GM12878 (cell line): ENCODE measurements at regions not wholly inside any gene's neighbourhood (a gene's known extent, or its start where the extent isn't known, plus 50 kb on each side); places are given as distances from the start of the nearest gene placed in this dataset.

Experiments
- BRCA1 ChIP-seq: IDR thresholded peaks from 2 replicates; pipeline ENCODE4 v1.6.1; 2011; ENCODE audit warnings: low read depth, low read length, improper control_type of control experiment
- ETV6 ChIP-seq, 2 experiments: fragments of 450-650 bp in 1 of 2; IDR thresholded peaks in 1 of 2; conservative IDR thresholded peaks in 1 of 2; 2 replicates each; pipeline ENCODE4 v1.6.1; 2014; ENCODE audit warnings: antibody characterized with exemption in 1 of 2, borderline replicate concordance in 1 of 2, low read depth in 1 of 2, mild to moderate bottlenecking in 1 of 2, moderate library complexity in 1 of 2
- GABPA ChIP-seq: IDR thresholded peaks from 2 replicates; pipeline ENCODE4 v1.6.1; 2014; ENCODE audit warnings: antibody characterized with exemption, low read depth, mild to moderate bottlenecking, inconsistent platforms
- HDAC6 ChIP-seq: fragments of 200-600 bp; sonication (generic); IDR thresholded peaks from one replicate; pipeline ENCODE4 v1.8.0; 2017; ENCODE audit warnings: antibody characterized with exemption; ENCODE audit not compliant: unreplicated experiment
- KDM1A ChIP-seq: fragments of 200-600 bp; sonication (generic); IDR thresholded peaks from 2 replicates; pipeline ENCODE4 v1.6.1; 2016; ENCODE audit warnings: borderline replicate concordance
- MEF2A ChIP-seq: IDR thresholded peaks from 2 replicates; pipeline ENCODE4 v1.6.1; 2011; ENCODE audit warnings: low read depth, mild to moderate bottlenecking, low read length, moderate library complexity; ENCODE audit not compliant: insufficient read depth
- PAX8 ChIP-seq: fragments of 450-650 bp; IDR thresholded peaks from 2 replicates; pipeline ENCODE4 v1.6.1; 2017; ENCODE audit warnings: mild to moderate bottlenecking, moderate library complexity
- POLR2A ChIP-seq: IDR thresholded peaks from 2 replicates; pipeline ENCODE4 v1.6.1; 2011; ENCODE audit warnings: low read depth, mild to moderate bottlenecking, low read length
- YY1 ChIP-seq: IDR thresholded peaks from 2 replicates; pipeline ENCODE4 v1.6.1; 2011; ENCODE audit warnings: low read depth, mild to moderate bottlenecking, low read length

DNA sequence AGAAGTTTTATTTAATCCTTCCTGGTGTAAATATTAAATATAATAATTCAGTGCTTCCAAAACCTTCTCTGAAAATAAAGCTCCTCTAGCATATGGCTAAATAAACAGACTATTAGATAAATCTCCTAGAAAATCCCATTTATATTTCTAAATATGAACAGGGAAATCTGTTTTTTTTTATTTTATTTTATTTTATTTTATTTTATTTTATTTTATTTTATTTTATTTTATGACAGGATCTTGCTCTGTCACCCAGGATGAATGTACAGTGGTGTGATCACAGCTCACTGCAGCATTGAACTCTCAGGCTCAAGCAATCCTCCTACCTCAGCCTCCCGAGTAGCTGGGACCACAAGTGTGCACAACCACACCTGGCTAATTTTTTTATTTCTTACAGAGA lies 673.5 kb downstream of the IRS1 start:
- TF ChIP-seq PAX8 (no peak), GABPA (no peak), HDAC6 (no peak), ETV6 (conservative IDR thresholded peaks at IDR 0.05 in 1 of 2, IDR thresholded peaks at IDR 0.05 in 1 of 2; ENCODE audit: borderline replicate concordance in 1 of 2, low read depth in 1 of 2) (no peak), MEF2A (no peak), YY1 (no peak), KDM1A (no peak), BRCA1 (no peak), POLR2A (no peak)
